Astrocyte of the spinal cord (primary cell): ENCODE measurements at regions not wholly inside any gene's neighbourhood (a gene's known extent, or its start where the extent isn't known, plus 50 kb on each side); places are given as distances from the start of the nearest gene placed in this dataset.

ENCODE experiments used
- DNase-seq: peaks from one replicate; pipeline ENCODE4 v3.0.0; 2011; ENCODE audit warnings: low read depth, low spot score
- H3K4me3 ChIP-seq: 2 replicates; pipeline ENCODE4 v1.5.1; 2011; ENCODE audit warnings: low read depth, mild to moderate bottlenecking, low read length, moderate library complexity
- in situ Hi-C: cut with HindIII; loops from 2 replicates; pipeline ENCODE4 v1.10.0; 2017; ENCODE audit warnings: low sequenced_read_pairs
- TF ChIP-seq, protein P1 (sequence below): IDR thresholded peaks from 2 replicates; pipeline ENCODE4 v1.5.1; 2012; ENCODE audit warnings: low read depth, mild to moderate bottlenecking, low read length, inconsistent platforms

- TF ChIP-seq, protein P1, sequence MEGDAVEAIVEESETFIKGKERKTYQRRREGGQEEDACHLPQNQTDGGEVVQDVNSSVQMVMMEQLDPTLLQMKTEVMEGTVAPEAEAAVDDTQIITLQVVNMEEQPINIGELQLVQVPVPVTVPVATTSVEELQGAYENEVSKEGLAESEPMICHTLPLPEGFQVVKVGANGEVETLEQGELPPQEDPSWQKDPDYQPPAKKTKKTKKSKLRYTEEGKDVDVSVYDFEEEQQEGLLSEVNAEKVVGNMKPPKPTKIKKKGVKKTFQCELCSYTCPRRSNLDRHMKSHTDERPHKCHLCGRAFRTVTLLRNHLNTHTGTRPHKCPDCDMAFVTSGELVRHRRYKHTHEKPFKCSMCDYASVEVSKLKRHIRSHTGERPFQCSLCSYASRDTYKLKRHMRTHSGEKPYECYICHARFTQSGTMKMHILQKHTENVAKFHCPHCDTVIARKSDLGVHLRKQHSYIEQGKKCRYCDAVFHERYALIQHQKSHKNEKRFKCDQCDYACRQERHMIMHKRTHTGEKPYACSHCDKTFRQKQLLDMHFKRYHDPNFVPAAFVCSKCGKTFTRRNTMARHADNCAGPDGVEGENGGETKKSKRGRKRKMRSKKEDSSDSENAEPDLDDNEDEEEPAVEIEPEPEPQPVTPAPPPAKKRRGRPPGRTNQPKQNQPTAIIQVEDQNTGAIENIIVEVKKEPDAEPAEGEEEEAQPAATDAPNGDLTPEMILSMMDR: no peak
- in situ Hi-C loops: no loop called here
- no peak overlapping the region for H3K4me3 ChIP-seq
- DNase-seq: peak; percentile 73
Measured at GRCh38 chr3:88807491-88808105, 299.8 kb upstream of the EPHA3 start.

DNA sequence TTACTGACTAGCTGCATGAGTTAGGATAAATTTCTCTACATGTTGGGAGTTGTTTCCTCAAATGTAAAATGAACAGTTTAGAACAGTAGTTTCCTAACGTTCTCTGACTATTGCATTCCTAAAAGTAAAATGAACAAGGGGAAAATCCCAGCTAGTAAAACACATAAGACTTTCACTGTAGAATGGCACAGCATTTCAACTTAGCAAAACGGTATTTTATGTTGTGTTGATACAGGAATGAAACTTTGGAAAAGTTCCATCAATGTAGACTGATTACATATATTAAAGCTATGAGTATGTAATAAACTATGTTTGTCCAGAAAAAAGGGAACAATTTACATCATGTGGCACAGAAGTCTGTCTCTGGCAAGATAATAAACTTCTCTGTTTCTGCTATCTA lies 297.4 kb upstream of the EPHA3 start:
- in situ Hi-C loops: no loop called here
- TF ChIP-seq, protein P1: no peak
- no peak overlapping the region for H3K4me3 ChIP-seq
- peak; percentile 22 for DNase-seq

DNA sequence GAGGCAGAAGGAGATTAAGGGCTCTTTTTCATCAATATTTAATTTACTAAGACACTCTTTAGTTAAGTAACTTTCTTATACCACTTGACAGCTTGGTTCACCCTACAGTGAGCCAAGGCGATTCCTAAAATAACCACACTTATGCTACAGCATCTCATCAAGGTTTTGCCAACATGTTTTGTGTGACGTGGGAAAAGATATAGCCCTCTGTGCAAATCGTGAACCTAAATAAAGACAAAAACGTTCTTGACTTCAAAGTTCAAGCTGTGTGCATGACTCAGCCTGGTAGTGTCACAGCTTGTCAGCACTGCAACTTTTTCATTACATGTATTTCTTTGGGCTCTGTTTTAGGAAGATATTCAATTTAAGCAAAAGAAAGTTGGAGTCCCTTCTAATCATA lies 297.0 kb upstream of the EPHA3 start:
- no peak overlapping the region for H3K4me3 ChIP-seq
- peak; percentile 63 for DNase-seq
- in situ Hi-C loops: no loop called here
- TF ChIP-seq, protein P1: no peak

- H3K4me3 ChIP-seq: no peak overlapping the region
- TF ChIP-seq, protein P1: no peak
- no peak for DNase-seq
- in situ Hi-C loops: no loop called here
Measured at GRCh38 chr3:88811096-88811495, 296.3 kb upstream of the EPHA3 start.

DNA sequence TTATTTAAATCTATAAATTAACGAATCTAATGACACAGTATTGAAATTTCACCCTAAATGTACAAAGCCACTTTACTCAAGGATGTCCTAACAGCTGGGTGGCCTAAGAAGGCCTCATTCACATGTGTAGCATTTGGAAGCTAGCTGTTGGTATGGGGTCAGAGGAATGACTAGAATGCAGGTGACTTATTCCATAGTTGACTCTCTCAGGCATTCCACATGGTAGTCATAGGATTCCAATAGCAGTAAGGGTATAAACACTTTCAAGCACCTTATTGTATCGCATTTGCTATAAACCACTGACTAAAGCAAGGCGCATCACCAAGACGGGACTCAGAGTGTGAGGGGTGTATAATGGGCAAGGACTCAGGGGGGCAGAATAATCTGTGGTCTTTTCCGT lies 294.8 kb upstream of the EPHA3 start:
- no peak for DNase-seq
- no peak overlapping the region for H3K4me3 ChIP-seq
- TF ChIP-seq, protein P1: no peak
- in situ Hi-C loops: no loop called here

- no peak overlapping the region for H3K4me3 ChIP-seq
- TF ChIP-seq, protein P1: no peak
- DNase-seq: no peak
- in situ Hi-C loops: no loop called here
Measured at GRCh38 chr3:88816445-88816844, 291.0 kb upstream of the EPHA3 start.
